Parathyroid adenoma (tissue), 2 donors: ENCODE measurements at regions not wholly inside any gene's neighbourhood (a gene's known extent, or its start where the extent isn't known, plus 50 kb on each side); places are given as distances from the start of the nearest gene placed in this dataset.

Source experiments
- H2AFZ ChIP-seq: fragments of 300-600 bp; sonication (generic); one replicate; pipeline ENCODE4 v1.7.0; 2017; ENCODE audit warnings: antibody characterized with exemption, mild to moderate bottlenecking
- H3K27ac ChIP-seq: fragments of 300-600 bp; sonication (generic); one replicate; pipeline ENCODE4 v1.7.0; 2017
- H3K27me3 ChIP-seq: fragments of 300-600 bp; sonication (generic); one replicate; pipeline ENCODE4 v1.7.0; 2017; ENCODE audit warnings: low read length; ENCODE audit not compliant: control insufficient read depth, insufficient read depth
- H3K36me3 ChIP-seq: fragments of 300-600 bp; sonication (generic); one replicate; pipeline ENCODE4 v1.7.0; 2017; ENCODE audit warnings: low read length; ENCODE audit not compliant: control insufficient read depth, insufficient read depth
- H3K4me1 ChIP-seq: fragments of 300-600 bp; sonication (generic); one replicate; pipeline ENCODE4 v1.7.0; 2017; ENCODE audit warnings: control low read depth
- H3K4me2 ChIP-seq: fragments of 300-600 bp; sonication (generic); one replicate; pipeline ENCODE4 v1.7.0; 2017; ENCODE audit warnings: low read length
- H3K4me3 ChIP-seq: fragments of 300-600 bp; sonication (generic); one replicate; pipeline ENCODE4 v1.7.0; 2017; ENCODE audit warnings: low read depth, low read length
- H3K79me2 ChIP-seq: fragments of 300-600 bp; sonication (generic); one replicate; pipeline ENCODE4 v1.7.0; 2017; ENCODE audit warnings: control low read depth
- H3K9ac ChIP-seq: fragments of 300-600 bp; sonication (generic); one replicate; pipeline ENCODE4 v1.7.0; 2017; ENCODE audit warnings: mild to moderate bottlenecking
- H3K9me3 ChIP-seq: fragments of 300-600 bp; sonication (generic); one replicate; pipeline ENCODE4 v1.7.0; 2017; ENCODE audit warnings: low read length; ENCODE audit not compliant: control insufficient read depth
- CTCF ChIP-seq: fragments of 300-600 bp; sonication (generic); IDR thresholded peaks from one replicate; pipeline ENCODE4 v1.7.0; 2017; ENCODE audit warnings: antibody characterized with exemption, mild to moderate bottlenecking
- donor health status: primary hyperparathyroidism.

DNA sequence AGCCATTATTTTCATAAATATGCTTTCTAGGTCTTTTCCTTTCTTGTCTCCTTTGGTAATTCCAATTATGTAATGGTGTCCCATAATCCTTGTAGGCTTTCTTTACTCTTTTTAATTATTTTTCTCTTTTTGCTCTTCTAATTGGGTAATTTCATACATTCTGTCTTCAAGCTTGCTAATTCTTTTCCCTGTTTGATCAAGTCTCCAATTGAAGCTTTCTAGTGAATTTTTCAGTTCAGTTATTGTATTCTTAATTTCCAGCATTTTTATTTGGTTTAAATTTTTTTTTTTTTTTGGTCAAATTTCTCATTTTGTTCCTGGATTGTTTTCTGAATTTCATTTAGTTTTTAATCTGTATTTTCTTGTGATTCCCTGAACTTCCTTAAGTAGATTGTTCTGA, 74.9 kb upstream of the UST start:
- Histone ChIP-seq H3K9me3 (no peaks in the 10 kb centered on the region), H3K4me3 (no peak overlapping the region), H3K9ac (no peak overlapping the region), H2AFZ (no peak overlapping the region), H3K36me3 (no peaks in the 10 kb centered on the region), H3K27ac (no peak overlapping the region), H3K4me1 (no peaks in the 10 kb centered on the region), H3K4me2 (no peak overlapping the region), H3K79me2 (no peaks in the 10 kb centered on the region), H3K27me3 (no peaks in the 10 kb centered on the region)
- no peak for TF ChIP-seq CTCF

GRCh38 chr6:148674306-148674705, 72.5 kb upstream of the UST start:
- Histone ChIP-seq H3K79me2 (no peaks in the 10 kb centered on the region), H3K4me2 (no peak overlapping the region), H2AFZ (no peak overlapping the region), H3K4me3 (no peak overlapping the region), H3K4me1 (no peaks in the 10 kb centered on the region), H3K9ac (no peak overlapping the region), H3K36me3 (no peaks in the 10 kb centered on the region), H3K27me3 (no peaks in the 10 kb centered on the region), H3K9me3 (no peaks in the 10 kb centered on the region), H3K27ac (no peak overlapping the region)
- TF ChIP-seq CTCF, result no peak

DNA sequence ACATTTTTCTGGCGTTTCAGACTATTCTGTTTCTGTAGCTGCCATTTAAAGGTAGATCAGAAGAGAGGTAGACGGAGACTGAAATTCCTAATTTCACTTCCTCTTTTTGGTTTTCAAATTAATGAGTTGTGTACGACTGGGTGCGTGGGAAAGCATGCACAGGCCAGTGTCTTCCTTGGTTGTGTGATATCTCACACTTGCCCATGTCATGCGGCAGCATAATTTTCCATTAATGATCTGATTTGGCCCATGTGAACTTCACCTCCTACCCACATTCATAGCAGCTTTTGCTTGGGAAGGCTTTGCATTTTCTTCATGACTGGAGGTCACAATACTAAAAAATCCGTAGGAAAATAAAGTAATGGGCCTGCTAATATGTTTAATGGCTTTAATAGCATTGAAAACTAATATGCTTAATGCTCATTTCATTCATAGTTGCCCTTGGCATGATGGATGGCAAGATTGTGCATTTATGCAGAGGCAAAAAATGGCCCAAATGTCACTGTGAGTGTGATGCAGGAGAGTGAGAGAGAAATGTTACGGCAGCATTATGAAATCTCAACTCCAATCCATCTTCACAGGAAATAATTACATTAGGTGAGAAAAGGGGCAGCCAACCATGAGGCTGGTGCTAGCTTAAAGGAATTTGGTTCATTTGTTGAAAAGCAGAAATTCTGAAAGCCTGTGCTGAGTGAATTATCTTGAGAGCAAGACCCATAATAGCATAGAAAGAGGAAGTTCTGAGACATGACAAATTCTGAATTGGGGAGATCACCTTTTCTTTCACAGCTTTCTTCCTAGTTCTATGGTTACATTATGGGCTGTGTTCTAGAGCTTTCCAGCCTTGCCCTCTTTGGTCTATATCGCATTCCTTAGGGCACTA, 69.0 kb upstream of the UST start:
- no peaks in the 10 kb centered on the region for H3K36me3 ChIP-seq
- H3K4me1 ChIP-seq, result no peaks in the 10 kb centered on the region
- no peak overlapping the region for H3K27ac ChIP-seq
- H3K9ac ChIP-seq, result no peak overlapping the region
- no peak overlapping the region for H2AFZ ChIP-seq
- TF ChIP-seq CTCF, result no peak
- no peaks in the 10 kb centered on the region for H3K9me3 ChIP-seq
- no peak overlapping the region for H3K4me2 ChIP-seq
- H3K4me3 ChIP-seq, result no peak overlapping the region
- H3K27me3 ChIP-seq, result no peaks in the 10 kb centered on the region
- no peaks in the 10 kb centered on the region for H3K79me2 ChIP-seq

- Histone ChIP-seq H3K79me2 (no peaks in the 10 kb centered on the region), H3K9me3 (no peaks in the 10 kb centered on the region), H3K9ac (no peak overlapping the region), H3K4me2 (no peak overlapping the region), H3K4me1 (no peaks in the 10 kb centered on the region), H3K27me3 (no peaks in the 10 kb centered on the region), H3K36me3 (no peaks in the 10 kb centered on the region), H2AFZ (no peak overlapping the region), H3K4me3 (no peak overlapping the region), H3K27ac (no peak overlapping the region)
- TF ChIP-seq CTCF, result no peak
These were observed 68.1 kb upstream of the UST start for GRCh38 chr6:148678682-148679081.

DNA sequence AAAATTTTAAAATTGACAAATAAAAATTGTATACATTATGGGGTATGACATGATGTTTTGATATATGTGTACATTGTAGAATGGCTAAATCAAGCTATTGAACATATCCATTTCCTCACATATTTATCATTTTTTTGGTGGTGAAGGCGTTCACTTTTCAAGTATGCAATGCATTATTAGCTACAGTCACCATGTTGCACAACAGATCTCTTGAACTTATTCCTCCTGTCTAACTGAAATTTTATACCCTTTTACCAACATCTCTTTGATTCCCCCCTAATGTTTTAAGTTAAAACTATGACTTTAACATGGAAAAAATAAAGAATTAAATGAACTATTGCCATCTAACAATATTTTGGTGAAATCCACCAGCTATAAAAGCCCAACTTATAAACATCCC, 65.2 kb upstream of the UST start:
- no peaks in the 10 kb centered on the region for H3K79me2 ChIP-seq
- no peak overlapping the region for H3K4me2 ChIP-seq
- no peaks in the 10 kb centered on the region for H3K36me3 ChIP-seq
- no peak for TF ChIP-seq CTCF
- H3K27ac ChIP-seq, result no peak overlapping the region
- no peaks in the 10 kb centered on the region for H3K4me1 ChIP-seq
- H2AFZ ChIP-seq, result no peak overlapping the region
- H3K9me3 ChIP-seq, result no peaks in the 10 kb centered on the region
- no peaks in the 10 kb centered on the region for H3K27me3 ChIP-seq
- H3K4me3 ChIP-seq, result no peak overlapping the region
- H3K9ac ChIP-seq, result no peak overlapping the region
